Astrocyte of the spinal cord (primary cell): ENCODE measurements at regions not wholly inside any gene's neighbourhood (a gene's known extent, or its start where the extent isn't known, plus 50 kb on each side); places are given as distances from the start of the nearest gene placed in this dataset.

Experiments
- DNase-seq: peaks from one replicate; pipeline ENCODE4 v3.0.0; 2011; ENCODE audit warnings: low read depth, low spot score
- H3K4me3 ChIP-seq: 2 replicates; pipeline ENCODE4 v1.5.1; 2011; ENCODE audit warnings: low read depth, mild to moderate bottlenecking, low read length, moderate library complexity
- in situ Hi-C: cut with HindIII; loops from 2 replicates; pipeline ENCODE4 v1.10.0; 2017; ENCODE audit warnings: low sequenced_read_pairs
- TF ChIP-seq, protein P1 (sequence below): IDR thresholded peaks from 2 replicates; pipeline ENCODE4 v1.5.1; 2012; ENCODE audit warnings: low read depth, mild to moderate bottlenecking, low read length, inconsistent platforms

GRCh38 chr16:52022177-52022576 lies 524.8 kb downstream of the TOX3 start:
- TF ChIP-seq, protein P1, sequence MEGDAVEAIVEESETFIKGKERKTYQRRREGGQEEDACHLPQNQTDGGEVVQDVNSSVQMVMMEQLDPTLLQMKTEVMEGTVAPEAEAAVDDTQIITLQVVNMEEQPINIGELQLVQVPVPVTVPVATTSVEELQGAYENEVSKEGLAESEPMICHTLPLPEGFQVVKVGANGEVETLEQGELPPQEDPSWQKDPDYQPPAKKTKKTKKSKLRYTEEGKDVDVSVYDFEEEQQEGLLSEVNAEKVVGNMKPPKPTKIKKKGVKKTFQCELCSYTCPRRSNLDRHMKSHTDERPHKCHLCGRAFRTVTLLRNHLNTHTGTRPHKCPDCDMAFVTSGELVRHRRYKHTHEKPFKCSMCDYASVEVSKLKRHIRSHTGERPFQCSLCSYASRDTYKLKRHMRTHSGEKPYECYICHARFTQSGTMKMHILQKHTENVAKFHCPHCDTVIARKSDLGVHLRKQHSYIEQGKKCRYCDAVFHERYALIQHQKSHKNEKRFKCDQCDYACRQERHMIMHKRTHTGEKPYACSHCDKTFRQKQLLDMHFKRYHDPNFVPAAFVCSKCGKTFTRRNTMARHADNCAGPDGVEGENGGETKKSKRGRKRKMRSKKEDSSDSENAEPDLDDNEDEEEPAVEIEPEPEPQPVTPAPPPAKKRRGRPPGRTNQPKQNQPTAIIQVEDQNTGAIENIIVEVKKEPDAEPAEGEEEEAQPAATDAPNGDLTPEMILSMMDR = no peak
- in situ Hi-C loops = no loop called here
- H3K4me3 ChIP-seq = no peak overlapping the region
- DNase-seq = no peak

DNA sequence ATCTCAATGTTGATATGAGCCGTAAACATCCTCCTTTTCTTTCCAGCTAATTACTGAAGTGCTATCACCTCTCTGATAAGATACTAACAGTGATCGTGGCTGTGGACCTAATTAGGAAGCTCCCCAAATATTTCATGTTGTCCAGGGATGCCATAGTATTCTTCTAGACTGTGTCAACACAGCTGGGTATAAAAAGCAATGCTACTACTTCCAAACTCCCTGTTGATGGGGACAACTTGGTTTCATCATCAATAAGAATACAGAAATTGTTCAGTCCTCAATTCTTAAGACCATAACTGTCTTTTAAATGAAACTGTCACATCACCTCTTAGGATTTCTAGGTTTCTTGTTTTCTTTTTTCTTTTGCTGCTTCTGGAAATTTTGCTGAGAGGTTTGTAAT lies 530.6 kb downstream of the TOX3 start:
- no peak overlapping the region for H3K4me3 ChIP-seq
- in situ Hi-C loops = no loop called here
- no peak for DNase-seq
- TF ChIP-seq, protein P1 = no peak

- in situ Hi-C loops = no loop called here
- no peak overlapping the region for H3K4me3 ChIP-seq
- TF ChIP-seq, protein P1 = no peak
- no peak for DNase-seq
Measured at GRCh38 chr16:52005551-52005950, 541.4 kb downstream of the TOX3 start.

GRCh38 chr16:52004343-52004742 lies 542.6 kb downstream of the TOX3 start:
- TF ChIP-seq, protein P1 = no peak
- in situ Hi-C loops = no loop called here
- DNase-seq = no peak
- no peak overlapping the region for H3K4me3 ChIP-seq

DNA sequence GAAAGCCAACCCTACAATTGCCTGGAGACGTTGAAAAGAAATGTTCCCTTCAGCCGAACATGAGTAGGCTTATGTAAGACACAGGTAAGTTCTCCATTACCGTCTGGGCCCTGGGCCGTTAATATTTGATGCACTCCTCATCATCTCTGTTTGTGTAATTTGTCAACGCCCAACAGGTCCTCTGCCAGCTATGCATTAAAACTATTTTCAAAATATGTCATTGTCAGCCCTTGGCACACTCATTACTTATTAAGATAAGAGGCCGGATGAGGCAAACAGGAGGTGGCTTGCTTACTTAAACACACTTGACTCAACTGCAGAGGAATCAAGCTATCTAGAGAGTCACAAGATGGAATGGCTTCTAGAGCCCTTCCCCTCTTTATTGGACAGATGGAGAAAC lies 544.9 kb downstream of the TOX3 start:
- DNase-seq = no peak
- TF ChIP-seq, protein P1 = no peak
- in situ Hi-C loops = no loop called here
- no peak overlapping the region for H3K4me3 ChIP-seq

GRCh38 chr16:51996516-51996915 lies 550.4 kb downstream of the TOX3 start:
- H3K4me3 ChIP-seq = no peak overlapping the region
- DNase-seq = no peak
- TF ChIP-seq, protein P1 = no peak
- in situ Hi-C loops = no loop called here

DNA sequence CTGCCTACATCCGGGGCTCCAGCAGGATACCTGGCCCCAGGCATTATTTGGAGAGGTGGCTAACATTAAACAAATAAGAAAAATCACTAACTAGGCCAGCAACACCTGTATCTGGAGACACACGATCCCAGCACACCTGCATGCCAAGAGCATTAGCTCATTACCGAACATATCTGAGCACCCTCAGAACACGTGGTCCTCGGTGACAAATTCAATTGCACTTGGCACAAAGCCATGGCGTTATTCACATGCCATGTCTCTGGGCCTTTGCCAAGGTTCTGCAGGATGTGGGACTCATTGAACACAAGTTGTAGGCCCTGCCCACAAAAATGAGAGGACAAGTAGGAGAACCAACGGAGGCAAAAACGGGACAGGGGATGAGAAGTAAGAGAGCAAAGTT lies 552.3 kb downstream of the TOX3 start:
- no peak for DNase-seq
- in situ Hi-C loops = no loop called here
- TF ChIP-seq, protein P1 = no peak
- no peak overlapping the region for H3K4me3 ChIP-seq
